ENCODE measurements at regions not wholly inside any gene's neighbourhood (a gene's known extent, or its start where the extent isn't known, plus 50 kb on each side); places are given as distances from the start of the nearest gene placed in this dataset.

GRCh38 chr5:124920909-124921666, 174.6 kb upstream of the ZNF608 start:
- Mint-ChIP-seq H3K4me1 (ENCODE audit: low read depth, unreplicated experiment) (peaks cover 12% of the 10 kb centered on the region), H3K27ac (ENCODE audit: unreplicated experiment) (no peak overlapping the region), H3K4me3 (ENCODE audit: unreplicated experiment) (no peak overlapping the region), H3K36me3 (ENCODE audit: unreplicated experiment) (no peaks in the 10 kb centered on the region), H3K9me3 (ENCODE audit: unreplicated experiment) (peaks cover 3% of the 10 kb centered on the region), H3K27me3 (ENCODE audit: unreplicated experiment) (no peaks in the 10 kb centered on the region)
- DNase-seq, result peak; percentile 22
- TF ChIP-seq CTCF (IDR thresholded peaks at IDR 0.05; ENCODE audit: partially characterized antibody, unreplicated experiment), result no peak

- Mint-ChIP-seq H3K27ac (ENCODE audit: unreplicated experiment) (no peak overlapping the region), H3K9me3 (ENCODE audit: unreplicated experiment) (peaks cover 3% of the 10 kb centered on the region), H3K4me1 (ENCODE audit: low read depth, unreplicated experiment) (peaks cover 12% of the 10 kb centered on the region), H3K27me3 (ENCODE audit: unreplicated experiment) (no peaks in the 10 kb centered on the region), H3K4me3 (ENCODE audit: unreplicated experiment) (no peak overlapping the region), H3K36me3 (ENCODE audit: unreplicated experiment) (no peaks in the 10 kb centered on the region)
- DNase-seq, result no peak
- no peak for TF ChIP-seq CTCF (IDR thresholded peaks at IDR 0.05; ENCODE audit: partially characterized antibody, unreplicated experiment)
Observed at GRCh38 chr5:124921694-124922093, 175.3 kb upstream of the ZNF608 start.

GRCh38 chr5:124922255-124922975, 176.0 kb upstream of the ZNF608 start:
- no peak for TF ChIP-seq CTCF (IDR thresholded peaks at IDR 0.05; ENCODE audit: partially characterized antibody, unreplicated experiment)
- no peaks in the 10 kb centered on the region for H3K27me3 Mint-ChIP-seq (ENCODE audit: unreplicated experiment)
- no peak for DNase-seq
- H3K36me3 Mint-ChIP-seq (ENCODE audit: unreplicated experiment), result no peaks in the 10 kb centered on the region
- H3K4me1 Mint-ChIP-seq (ENCODE audit: low read depth, unreplicated experiment), result peaks cover 12% of the 10 kb centered on the region
- no peak overlapping the region for H3K4me3 Mint-ChIP-seq (ENCODE audit: unreplicated experiment)
- no peaks in the 10 kb centered on the region for H3K9me3 Mint-ChIP-seq (ENCODE audit: unreplicated experiment)
- H3K27ac Mint-ChIP-seq (ENCODE audit: unreplicated experiment), result no peak overlapping the region

GRCh38 chr5:124923131-124923530, 176.7 kb upstream of the ZNF608 start:
- no peak for TF ChIP-seq CTCF (IDR thresholded peaks at IDR 0.05; ENCODE audit: partially characterized antibody, unreplicated experiment)
- peaks cover 12% of the 10 kb centered on the region for H3K4me1 Mint-ChIP-seq (ENCODE audit: low read depth, unreplicated experiment)

GRCh38 chr5:124924729-124925128, 178.3 kb upstream of the ZNF608 start:
- Mint-ChIP-seq H3K9me3 (ENCODE audit: unreplicated experiment) (no peaks in the 10 kb centered on the region), H3K27me3 (ENCODE audit: unreplicated experiment) (no peaks in the 10 kb centered on the region), H3K4me3 (ENCODE audit: unreplicated experiment) (no peak overlapping the region), H3K36me3 (ENCODE audit: unreplicated experiment) (no peaks in the 10 kb centered on the region), H3K4me1 (ENCODE audit: low read depth, unreplicated experiment) (peaks cover 7% of the 10 kb centered on the region), H3K27ac (ENCODE audit: unreplicated experiment) (no peak overlapping the region)
- TF ChIP-seq CTCF (IDR thresholded peaks at IDR 0.05; ENCODE audit: partially characterized antibody, unreplicated experiment), result no peak
- DNase-seq, result no peak

More at GRCh38 chr5:124923131-124923530, 176.7 kb upstream of the ZNF608 start:
- Mint-ChIP-seq H3K4me3 (ENCODE audit: unreplicated experiment) (no peak overlapping the region), H3K27ac (ENCODE audit: unreplicated experiment) (no peak overlapping the region), H3K9me3 (ENCODE audit: unreplicated experiment) (no peaks in the 10 kb centered on the region), H3K36me3 (ENCODE audit: unreplicated experiment) (no peaks in the 10 kb centered on the region), H3K27me3 (ENCODE audit: unreplicated experiment) (no peaks in the 10 kb centered on the region)
- no peak for DNase-seq

All from glutamatergic neuron (in vitro differentiated cells).